HG03066 (cell line): ENCODE measurements at regions not wholly inside any gene's neighbourhood (a gene's known extent, or its start where the extent isn't known, plus 50 kb on each side); places are given as distances from the start of the nearest gene placed in this dataset.

ENCODE experiments used
- ATAC-seq: cut with Tn5 transposase; IDR thresholded peaks from one replicate; pipeline ENCODE4 v1.9.1; 2021; ENCODE audit warnings: low read depth; ENCODE audit not compliant: unreplicated experiment

DNA sequence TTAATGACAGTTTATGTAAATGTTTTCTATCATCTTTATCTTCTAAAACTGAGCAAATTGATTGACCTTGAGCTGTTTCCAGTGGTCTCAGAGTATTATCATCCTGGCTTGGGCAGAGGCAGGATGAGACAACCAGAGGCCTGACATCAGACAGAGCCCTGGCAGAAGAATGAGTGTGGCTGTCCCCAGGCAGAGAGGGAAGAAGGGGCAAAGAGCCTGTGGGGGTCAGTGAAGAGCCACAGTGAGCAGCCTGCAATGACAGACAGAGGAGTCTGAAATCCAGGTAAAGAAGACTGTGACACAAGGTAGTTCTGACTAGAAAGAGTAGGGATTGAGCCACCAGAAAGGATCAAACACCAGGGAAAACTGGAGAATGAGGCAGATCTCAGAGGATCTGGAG, 182.4 kb upstream of the ARSJ start:
- no peak for ATAC-seq

DNA sequence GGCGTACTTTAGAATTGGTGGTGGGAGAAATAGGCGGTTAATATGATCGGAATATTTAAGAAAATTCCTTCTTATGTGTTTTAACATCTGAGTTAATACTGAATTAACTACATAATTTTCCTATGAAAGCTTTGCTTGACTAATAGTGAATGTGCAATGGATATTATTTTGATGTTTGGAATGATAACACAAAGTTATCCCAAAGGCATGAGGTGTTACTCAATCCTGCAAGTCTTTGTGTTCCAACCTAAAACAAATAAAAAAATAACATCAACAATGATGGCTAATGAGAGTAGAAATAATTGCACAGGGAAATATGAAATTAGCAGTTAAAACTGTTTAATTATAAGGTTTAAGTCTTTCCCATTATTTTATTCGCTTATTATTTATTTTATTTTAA, 183.6 kb upstream of the ARSJ start:
- ATAC-seq: no peak

DNA sequence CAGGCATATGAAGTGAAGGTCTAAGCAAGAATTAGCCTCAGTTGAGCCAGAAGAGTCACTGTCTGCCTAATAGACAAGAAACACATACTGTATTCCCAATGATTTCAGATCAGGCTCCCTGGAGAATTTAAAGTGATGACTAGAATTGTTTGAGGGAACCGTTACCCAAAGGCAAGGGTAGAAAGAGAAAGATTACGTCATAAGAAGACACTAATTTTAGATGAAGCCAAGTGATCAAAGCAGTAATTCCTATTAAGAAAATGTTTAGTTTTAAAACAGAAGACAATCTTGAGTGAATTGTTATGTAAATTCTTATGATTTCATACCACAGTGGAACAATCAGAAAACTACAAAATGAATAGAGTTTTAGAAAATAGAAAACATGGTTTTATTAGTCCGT, 194.5 kb upstream of the ARSJ start:
- no peak for ATAC-seq

DNA sequence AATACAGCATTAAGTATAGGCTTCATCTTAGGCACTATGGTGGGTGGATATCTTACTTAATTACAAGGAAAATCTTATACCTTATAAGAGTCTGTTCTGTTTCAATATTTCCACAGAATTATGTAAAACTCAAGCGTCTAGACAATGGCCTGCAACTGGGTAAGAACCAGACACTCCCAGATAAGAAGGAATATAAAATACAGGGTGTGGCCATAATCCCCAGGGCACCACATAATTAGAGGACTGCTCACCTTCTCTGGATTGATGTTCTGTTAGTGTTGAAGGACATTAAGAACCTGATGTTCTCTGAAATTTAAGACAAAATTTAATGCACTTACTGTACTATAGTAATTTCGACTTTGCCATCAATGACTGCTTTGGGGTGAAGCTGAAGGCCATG, 198.2 kb upstream of the ARSJ start:
- ATAC-seq: no peak

DNA sequence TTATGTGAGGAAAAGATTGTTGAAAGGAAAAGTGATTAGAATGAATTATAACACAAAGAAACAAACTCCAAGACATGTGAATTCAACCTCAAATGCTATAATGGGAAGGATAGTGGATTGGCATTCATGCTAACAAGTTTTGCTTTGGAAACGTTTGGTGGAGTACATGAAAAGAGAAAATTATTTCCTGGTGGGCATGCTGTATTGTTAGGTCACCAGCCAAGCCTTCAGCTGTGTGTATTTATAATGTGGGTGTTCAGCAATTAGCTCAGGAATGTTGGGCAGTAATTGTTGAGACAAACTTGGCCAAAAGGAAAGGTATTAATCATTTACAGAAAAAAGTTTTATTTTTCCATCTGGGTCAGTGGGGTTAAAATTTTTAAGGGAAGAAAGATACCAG, 198.9 kb upstream of the ARSJ start:
- ATAC-seq: no peak

DNA sequence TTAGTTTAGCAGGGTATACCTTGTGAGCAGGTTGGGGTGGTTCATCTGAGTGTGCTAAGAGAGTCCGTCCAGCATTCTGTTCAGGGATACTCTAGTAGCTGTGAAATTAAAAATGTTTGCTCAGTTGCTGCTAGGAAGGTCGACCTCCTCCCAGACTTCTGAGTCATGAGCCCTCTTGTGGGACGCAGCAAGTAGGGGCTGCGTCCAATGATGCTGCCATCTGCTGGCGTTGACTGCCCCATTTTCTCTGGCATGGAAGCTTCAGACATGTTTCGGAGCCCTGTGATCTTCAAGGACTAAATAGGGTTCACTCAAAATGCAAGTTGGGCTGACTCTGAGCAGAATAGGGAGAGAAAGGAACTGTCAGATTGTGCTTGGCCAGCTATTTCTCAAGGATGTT, 201.0 kb upstream of the ARSJ start:
- no peak for ATAC-seq

DNA sequence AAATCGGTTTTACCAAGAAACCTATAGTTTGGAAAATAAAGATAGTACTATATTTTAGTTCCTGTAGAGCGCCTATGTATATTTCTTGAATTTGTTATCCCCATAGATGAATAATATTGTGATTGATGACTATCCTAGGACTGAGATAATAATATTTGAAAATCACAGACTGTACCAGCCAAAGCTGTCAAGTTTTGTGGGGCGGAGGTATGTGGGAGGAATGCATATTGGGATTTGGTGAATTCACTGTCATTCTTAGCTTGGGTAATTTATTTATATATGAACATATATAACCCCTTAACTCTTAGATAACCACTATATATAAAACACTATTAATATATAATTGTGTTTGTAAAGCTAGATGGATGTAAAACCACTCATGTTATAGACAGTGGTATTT, 205.5 kb upstream of the ARSJ start:
- no peak for ATAC-seq

DNA sequence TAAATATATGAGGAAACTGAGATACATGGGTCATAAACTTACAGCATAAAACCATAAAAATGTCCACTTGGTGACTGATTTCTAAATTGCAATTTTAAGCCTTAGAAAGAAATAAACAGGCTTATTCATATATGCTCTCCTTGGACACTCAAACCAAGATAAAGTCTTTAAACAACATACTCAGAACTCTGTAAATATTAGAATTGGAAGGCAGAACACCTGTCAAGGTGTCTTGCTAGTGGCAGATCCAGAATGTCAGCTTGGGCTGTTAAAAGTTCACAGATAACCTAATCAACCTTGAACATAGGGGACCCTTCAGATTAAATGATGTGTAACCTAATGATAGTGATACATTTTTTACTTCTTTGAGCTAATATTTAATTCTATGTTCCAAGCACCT, 208.1 kb upstream of the ARSJ start:
- no peak for ATAC-seq

DNA sequence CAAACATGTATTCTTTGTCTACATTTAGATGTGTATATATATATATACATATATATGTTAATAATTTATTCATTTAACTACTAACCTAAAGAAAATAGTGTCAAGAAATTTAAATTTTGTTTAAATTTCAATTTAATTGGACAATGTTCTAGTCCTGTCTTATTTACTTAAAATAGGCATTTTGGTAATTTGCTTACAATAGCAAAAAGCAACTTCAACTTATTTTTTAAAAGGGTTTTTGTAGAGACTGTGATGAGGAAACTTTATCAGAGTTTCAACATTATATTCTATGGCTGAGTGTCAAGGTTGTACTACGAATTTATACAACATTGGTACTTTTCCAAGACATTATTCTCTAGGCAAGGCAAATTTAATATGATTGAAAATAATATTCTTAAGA, 212.0 kb upstream of the ARSJ start:
- no peak for ATAC-seq

DNA sequence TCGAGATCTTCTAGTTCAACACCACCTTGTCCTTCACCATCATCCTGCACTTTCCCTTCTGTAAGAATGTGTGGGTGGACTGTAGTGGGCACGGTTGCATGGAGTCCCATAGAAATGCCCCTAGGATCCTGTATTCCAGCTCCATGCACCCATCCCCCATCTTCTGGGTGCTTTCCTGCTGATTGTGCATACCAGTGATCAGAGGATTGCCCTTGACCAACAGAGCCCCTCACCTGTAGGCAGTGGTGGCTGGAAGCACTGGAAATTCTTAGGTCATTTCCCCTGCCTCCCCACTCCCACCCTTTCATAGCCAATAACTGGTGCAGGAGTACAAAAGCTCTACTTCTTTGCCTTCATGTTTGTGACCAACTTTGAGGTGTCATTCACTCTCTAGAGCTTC, 213.4 kb upstream of the ARSJ start:
- ATAC-seq: no peak

DNA sequence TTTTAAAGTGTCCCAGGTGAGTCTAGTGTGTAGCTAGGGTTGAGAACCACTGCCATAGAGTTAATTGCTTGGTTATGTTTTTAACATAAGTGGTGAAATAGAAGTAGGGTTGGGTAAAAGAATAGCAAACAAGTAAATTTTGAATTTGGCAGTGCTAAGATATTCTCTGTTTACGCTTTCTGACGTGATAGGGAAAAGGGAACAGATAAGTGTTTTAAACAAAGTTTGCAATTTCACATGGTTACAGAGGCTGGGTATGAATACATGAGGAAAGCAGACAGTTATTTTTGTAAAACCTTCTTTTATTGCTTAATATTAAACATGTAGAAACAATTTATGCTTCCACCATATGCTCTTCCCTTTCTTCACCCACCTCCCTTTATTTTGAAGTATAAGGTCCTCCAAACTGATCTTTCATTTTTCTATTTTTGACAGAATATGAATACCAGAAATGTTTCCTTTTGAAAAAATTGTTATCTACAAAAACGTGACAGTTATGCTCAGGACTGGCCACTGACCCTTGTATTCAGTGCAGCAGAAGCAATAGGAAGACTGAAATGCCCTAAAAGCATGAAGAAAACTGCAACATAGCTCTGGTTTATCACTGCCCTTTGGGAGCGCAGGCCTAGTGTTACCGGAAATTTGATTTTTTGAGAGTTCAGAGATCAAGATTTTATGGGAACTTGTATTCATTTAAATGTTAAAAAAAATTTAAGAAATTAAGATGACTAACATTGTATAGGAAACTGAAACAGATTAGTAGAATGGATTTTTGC, 214.4 kb upstream of the ARSJ start:
- no peak for ATAC-seq

DNA sequence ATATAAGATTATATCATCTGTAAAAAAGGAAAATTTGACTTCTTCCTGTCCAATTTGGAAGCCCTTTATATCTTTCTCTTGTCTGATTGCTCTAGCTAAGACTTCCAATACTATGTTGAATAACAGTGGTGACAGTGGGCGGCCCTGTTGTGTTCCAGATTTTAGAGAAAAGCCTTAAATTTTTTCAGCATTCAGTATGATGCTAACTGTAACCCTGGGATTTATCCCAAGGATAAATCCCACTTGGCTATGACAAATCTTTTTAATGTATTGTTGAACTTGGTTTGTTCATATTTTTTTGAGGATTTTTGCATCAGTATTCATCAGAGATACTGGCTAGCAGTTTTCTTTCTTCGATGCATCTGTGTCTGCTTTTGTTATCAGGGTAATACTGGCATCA, 217.2 kb upstream of the ARSJ start:
- no peak for ATAC-seq

DNA sequence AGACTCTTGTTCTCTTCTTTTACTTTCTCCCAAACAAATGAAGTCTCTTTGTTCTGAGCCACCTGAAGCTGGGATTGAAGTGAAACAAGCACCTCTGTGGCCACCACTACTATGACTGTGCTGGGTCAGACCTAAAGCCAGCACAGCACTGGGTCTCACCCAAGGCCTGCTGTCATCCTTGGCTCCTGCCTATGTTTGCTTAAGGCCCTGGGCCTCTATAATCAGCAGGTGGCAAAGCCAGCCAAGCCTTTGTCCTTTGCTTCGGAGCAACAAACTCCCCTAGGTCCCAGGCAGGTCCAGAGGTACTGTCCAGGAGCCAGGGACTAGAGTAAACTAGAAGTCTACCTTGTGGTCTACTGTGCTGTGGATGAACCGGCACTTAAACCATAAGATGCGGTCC, 220.6 kb upstream of the ARSJ start:
- no peak for ATAC-seq

DNA sequence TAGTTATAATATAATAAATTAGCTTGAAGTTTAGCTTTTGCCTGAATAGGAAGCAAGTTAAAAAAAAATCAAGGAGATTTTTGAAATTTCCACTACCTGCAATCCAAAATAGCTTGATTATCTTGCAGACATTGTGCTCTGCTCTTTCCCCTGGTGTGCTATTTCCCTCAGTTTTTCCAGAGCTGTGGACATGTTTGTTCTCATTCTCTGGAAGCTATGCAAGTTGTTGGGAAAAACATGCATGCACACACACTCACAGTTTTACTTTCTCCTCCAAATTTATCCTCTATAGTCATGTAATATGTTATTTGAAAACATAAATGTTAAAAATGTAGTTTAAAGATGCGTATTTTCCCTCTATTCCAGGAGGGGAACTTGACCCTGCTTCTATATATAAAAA, 225.8 kb upstream of the ARSJ start:
- no peak for ATAC-seq

DNA sequence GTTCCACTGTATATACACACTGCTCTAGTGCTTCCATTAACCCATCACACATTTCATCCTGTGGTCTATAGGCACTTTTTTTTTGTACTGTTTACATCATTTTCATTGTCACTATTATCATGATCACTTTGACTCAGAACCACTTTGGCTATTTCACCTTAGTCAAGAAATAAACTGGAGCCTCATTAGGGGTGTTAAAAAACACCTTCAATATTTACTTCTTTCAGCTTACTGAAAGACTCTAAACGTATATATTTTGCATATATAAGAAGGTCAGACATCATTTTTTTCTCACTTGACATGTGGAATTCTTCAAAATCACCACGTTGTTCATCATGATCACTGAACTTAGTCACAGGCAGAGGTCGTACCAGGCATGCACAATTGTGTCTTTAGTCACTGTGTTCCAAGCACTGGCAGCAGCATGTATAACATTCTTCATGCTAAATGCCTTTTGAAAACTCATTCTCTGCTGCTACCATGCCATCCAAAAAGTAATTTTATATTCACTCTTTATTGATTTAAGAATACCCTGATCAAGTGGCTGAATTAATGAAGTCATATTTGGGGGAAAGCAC, 229.2 kb upstream of the ARSJ start:
- ATAC-seq: no peak

DNA sequence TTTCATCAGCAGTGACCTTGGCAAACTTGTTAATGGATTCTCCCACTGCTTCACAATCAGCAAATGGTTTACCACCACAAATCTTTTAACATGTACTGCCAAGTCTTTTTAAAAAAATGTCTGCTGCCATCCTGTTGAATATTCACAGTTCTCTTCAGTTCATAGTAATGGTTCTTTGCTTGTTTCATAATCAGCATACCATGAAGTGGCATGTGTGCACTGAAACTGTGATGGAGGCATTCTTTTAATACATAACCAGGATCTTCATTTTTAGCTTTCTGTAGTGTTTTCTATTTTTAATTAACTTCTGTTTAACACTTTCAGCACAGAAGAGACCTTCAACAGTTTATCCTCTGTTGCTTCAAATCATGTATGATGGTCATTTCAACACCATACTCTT, 230.1 kb upstream of the ARSJ start:
- ATAC-seq: peak; percentile 80

DNA sequence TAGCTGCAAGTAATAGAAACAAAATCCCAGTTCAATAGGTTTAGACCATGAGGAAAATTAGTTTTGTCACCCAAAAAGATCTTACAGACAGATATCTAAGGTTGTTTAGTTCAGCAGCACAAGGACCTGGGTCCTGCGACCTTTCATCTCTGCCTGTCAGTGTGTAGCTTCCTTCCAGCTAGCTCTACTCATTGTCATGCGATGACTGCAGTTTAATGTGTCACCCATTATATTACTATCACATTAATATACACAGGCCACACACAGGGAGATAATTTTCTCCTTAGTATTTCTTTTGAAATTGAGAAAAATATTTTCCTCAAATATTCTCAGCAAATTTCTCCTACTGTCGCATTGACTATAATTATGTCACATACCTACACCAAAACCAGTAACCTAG, 232.1 kb upstream of the ARSJ start:
- no peak for ATAC-seq

DNA sequence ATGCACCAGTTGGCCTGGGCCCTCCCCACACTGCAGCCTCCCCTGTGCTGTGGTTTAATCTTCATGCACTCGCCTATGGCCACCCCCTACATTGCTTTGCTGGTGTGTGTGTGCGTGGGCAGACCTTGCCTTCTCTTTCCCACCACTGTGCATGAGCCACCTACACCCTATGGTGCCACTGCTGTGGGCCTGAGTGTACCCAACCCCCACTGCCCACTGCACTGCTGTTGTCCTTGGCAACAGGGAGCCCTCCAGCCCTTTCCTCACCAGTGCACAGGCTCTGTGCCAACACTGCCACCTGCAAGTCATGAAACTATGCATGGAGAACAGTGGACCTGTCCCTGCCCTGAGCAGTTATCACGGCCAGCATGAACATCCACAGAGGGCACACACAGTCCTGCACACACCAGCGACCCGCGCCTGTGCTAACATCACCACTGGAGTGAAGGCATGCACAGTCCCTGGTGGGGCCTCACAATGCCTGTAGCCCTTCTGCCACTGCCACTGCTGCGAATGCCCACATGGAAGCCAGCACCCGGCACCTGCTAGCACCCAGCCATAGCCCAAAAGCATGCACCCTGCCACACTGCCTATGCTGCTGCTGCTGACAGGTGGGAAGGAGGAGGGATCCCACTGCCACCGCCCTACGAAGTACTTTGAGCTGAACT, 237.8 kb upstream of the ARSJ start:
- ATAC-seq: no peak

DNA sequence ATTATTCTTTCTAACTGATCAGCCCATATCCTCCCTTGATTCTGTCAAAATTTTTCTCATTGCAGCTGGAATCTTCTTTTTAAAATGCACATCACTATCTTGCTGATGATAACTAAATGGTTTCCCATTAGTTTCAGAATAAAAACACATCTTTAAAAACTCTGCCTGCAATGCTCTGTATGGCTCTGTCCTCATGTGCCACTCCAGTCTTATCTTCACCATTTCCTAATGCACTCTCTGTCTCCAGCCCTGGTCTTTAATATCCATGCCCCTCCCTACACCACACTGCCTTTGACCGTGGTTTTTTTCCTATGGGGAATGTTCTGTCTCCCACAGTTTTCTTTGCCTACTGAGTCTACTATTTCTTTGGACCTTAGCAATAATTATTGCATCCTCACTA, 244.1 kb upstream of the ARSJ start:
- ATAC-seq: no peak

DNA sequence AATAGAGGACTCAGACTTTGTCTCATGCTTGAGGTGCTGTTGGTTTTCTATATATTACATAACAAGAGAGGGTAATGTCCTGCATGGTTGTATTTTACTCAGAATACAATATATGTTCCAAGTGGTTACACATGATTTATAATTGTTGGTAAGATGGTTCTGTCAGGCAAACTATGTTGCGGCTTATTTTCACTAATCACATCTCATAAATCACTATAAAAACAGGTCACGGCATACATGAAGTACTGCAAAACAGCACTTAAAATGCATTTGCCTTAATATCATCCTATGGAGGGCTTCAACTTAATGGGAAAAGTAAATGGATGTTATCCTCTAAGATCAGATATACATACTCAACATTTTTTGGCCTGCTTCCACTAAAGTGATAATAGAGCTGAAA, 246.0 kb upstream of the ARSJ start:
- no peak for ATAC-seq

DNA sequence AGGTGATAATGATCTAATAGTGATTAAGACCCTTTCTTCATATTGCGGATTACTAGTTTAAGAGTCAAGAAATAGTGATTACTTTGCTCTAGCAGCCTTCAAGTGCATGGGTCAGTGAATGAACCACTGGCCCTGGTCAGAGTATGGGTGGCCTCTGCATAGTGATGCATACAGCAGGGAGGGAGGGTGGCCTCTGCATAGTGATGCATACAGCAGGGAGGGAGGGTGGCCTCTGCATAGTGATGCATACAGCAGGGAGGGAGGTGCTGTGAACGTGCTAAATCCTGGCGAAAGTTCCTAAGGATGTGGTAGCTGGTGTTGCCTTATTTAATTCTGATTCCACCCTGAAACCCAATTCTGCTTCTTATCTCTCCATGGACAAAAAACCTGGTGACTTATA, 246.7 kb upstream of the ARSJ start:
- ATAC-seq: no peak
